Astrocyte (in vitro differentiated cells and primary cell): ENCODE measurements at regions not wholly inside any gene's neighbourhood (a gene's known extent, or its start where the extent isn't known, plus 50 kb on each side); places are given as distances from the start of the nearest gene placed in this dataset.

ENCODE experiments used
- CTCF ChIP-seq: IDR thresholded peaks from 2 replicates; pipeline ENCODE4 v1.5.1; 2011; ENCODE audit warnings: low read depth, mild to moderate bottlenecking, inconsistent platforms, low read length, moderate library complexity; ENCODE audit not compliant: insufficient read depth
- EZH2 ChIP-seq: IDR thresholded peaks from 2 replicates; pipeline ENCODE4 v1.6.1; 2012; ENCODE audit warnings: mild to moderate bottlenecking, low read length, inconsistent platforms; ENCODE audit not compliant: insufficient read depth

- TF ChIP-seq CTCF (no peak), EZH2 (no peak)
Measured at GRCh38 chr7:28245123-28245878, 64.7 kb upstream of the JAZF1 start.
